ENCODE measurements at regions not wholly inside any gene's neighbourhood (a gene's known extent, or its start where the extent isn't known, plus 50 kb on each side); places are given as distances from the start of the nearest gene placed in this dataset.

DNA sequence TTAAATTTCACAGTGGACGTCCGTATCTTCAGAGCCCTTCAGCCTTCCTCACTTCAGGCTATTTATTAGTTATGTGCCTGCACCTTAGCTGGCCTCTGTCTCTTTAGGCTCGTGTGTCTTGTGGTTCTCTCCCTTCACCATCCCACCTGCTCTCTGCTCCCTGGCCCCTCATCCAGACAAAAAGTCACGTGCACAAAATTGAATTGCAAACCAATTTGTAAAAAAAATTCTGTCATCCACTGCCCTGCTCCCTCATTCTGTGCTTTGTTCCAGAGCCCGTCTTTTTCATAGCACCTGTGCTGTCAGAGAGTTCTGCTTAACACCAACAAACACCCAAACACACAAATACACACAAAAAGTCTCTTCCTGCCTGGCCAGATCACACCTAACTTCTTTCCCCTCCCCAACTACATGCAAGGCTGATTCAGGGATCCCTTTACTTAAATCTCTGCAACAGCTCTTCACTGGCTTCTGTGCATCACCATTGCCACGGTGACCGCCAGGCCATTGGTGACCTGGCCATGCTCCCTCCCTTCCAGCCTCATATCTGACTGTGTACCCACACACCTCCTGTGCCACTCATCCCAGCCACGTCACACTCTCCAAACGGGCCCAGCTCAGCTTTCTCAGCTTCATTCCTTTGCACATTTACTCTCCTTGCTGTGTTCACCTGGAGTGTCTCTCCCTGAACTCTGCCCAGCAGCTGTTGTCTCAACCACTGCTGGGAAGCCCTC lies 205.7 kb downstream of the TTC8 start:
- no CpG with 5 or more reads among the region's 9 CpGs for WGBS (ENCODE audit: extremely low coverage, insufficient read length, low lambda C conversion rate)
- peaks cover 19% of the 10 kb centered on the region for H3K27me3 ChIP-seq (ENCODE audit: insufficient read depth, low read length)

More for the DNA sequence above, 205.7 kb downstream of the TTC8 start:
- H3K9me3 ChIP-seq (ENCODE audit: control insufficient read depth, low read depth, low read length) = no peaks in the 10 kb centered on the region
- no peak overlapping the region for H2BK15ac ChIP-seq (ENCODE audit: low read depth, low read length)
- no peak overlapping the region for H3K9ac ChIP-seq (ENCODE audit: extremely low read depth, insufficient read length, low read length)
- Mint-ChIP-seq H3K27me3 (ENCODE audit: low read depth) (peaks cover 63% of the 10 kb centered on the region), H3K4me3 (no peak overlapping the region), H3K27ac (no peak overlapping the region), H3K9me3 (peaks cover 0 to 2% of the 10 kb centered on the region in 2 experiments; a peak in 1 of 5 replicates), H3K4me1 (peaks cover 0 to 4% of the 10 kb centered on the region in 2 experiments; a peak in 2 of 4 replicates), H3K36me3 (ENCODE audit: insufficient read depth in 1 of 3, low read depth in 3 of 3) (no peaks in the 10 kb centered on the region)
- no peaks in the 10 kb centered on the region for H3K4me1 ChIP-seq (ENCODE audit: insufficient read depth, low read length)
- H3K23ac ChIP-seq (ENCODE audit: insufficient read length, low read depth, low read length) = no peak overlapping the region
- H3T11ph ChIP-seq (ENCODE audit: low read length) = no peak overlapping the region
- H3K18ac ChIP-seq (ENCODE audit: insufficient read length, low read depth, low read length) = no peak overlapping the region
- TF ChIP-seq, protein P1, sequence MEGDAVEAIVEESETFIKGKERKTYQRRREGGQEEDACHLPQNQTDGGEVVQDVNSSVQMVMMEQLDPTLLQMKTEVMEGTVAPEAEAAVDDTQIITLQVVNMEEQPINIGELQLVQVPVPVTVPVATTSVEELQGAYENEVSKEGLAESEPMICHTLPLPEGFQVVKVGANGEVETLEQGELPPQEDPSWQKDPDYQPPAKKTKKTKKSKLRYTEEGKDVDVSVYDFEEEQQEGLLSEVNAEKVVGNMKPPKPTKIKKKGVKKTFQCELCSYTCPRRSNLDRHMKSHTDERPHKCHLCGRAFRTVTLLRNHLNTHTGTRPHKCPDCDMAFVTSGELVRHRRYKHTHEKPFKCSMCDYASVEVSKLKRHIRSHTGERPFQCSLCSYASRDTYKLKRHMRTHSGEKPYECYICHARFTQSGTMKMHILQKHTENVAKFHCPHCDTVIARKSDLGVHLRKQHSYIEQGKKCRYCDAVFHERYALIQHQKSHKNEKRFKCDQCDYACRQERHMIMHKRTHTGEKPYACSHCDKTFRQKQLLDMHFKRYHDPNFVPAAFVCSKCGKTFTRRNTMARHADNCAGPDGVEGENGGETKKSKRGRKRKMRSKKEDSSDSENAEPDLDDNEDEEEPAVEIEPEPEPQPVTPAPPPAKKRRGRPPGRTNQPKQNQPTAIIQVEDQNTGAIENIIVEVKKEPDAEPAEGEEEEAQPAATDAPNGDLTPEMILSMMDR (conservative IDR thresholded peaks at IDR 0.05) = no peak
- no peak overlapping the region for H4K5ac ChIP-seq (ENCODE audit: insufficient read length, low read depth, low read length)
- H3K4me2 ChIP-seq (ENCODE audit: insufficient read depth, insufficient read length, low read length) = no peak overlapping the region
- no peak overlapping the region for H2BK20ac ChIP-seq (ENCODE audit: low read depth, low read length, poor library complexity, severe bottlenecking)
- DNase-seq = no peak
- H3K4ac ChIP-seq (ENCODE audit: low read depth, low read length) = no peak overlapping the region
- H4K20me1 ChIP-seq (ENCODE audit: control insufficient read depth, insufficient read depth, insufficient read length) = no peaks in the 10 kb centered on the region
- no peak overlapping the region for H2AFZ ChIP-seq (ENCODE audit: low read length)
- H3K56ac ChIP-seq (ENCODE audit: insufficient read length, low read depth, low read length) = no peak overlapping the region
- no peak overlapping the region for H4K8ac ChIP-seq (replicated peaks; ENCODE audit: insufficient read length, low read depth, low read length)
- H3K23me2 ChIP-seq (ENCODE audit: insufficient read length, low read depth, low read length, poor library complexity, severe bottlenecking) = peaks cover 10% of the 10 kb centered on the region
- no peak overlapping the region for H4K91ac ChIP-seq (ENCODE audit: insufficient read length, low read depth, low read length)
- H3K79me1 ChIP-seq (ENCODE audit: insufficient read depth, low read depth, low read length, poor library complexity, severe bottlenecking) = no peaks in the 10 kb centered on the region
- no peak overlapping the region for H3K27ac ChIP-seq (ENCODE audit: insufficient read length, low read depth, low read length)
- H3K14ac ChIP-seq (ENCODE audit: insufficient read depth, low read length) = no peak overlapping the region
- H2BK5ac ChIP-seq (ENCODE audit: insufficient read length, low read length) = no peak overlapping the region
- H2BK12ac ChIP-seq (ENCODE audit: insufficient read length, low read depth, low read length) = no peak overlapping the region
- H3K79me2 ChIP-seq (ENCODE audit: insufficient read depth, low read length) = no peaks in the 10 kb centered on the region
- H2BK120ac ChIP-seq (ENCODE audit: low read depth, low read length, poor library complexity, severe bottlenecking) = no peak overlapping the region
- no peak overlapping the region for H2AK5ac ChIP-seq (ENCODE audit: insufficient read length, low read length)
